ENCODE measurements at regions not wholly inside any gene's neighbourhood (a gene's known extent, or its start where the extent isn't known, plus 50 kb on each side); places are given as distances from the start of the nearest gene placed in this dataset.
A peak's percentile ranks its signal among the peaks of the same experiment; 100 is the strongest.

GRCh38 chr3:76753599-76753998 lies 286.3 kb upstream of the ROBO2 start:
- TF ChIP-seq CEBPB (IDR thresholded peaks at IDR 0.05) (no peak), MAX (IDR thresholded peaks at IDR 0.05) (no peak), USF1 (IDR thresholded peaks at IDR 0.05) (no peak), EP300 (IDR thresholded peaks at IDR 0.05; ENCODE audit: borderline replicate concordance) (no peak), EGR1 (IDR thresholded peaks at IDR 0.05) (no peak), RAD21 (IDR thresholded peaks at IDR 0.05; ENCODE audit: low read depth) (peak; percentile 29), NFIC (IDR thresholded peaks at IDR 0.05) (no peak), YY1 (IDR thresholded peaks at IDR 0.05; ENCODE audit: low read depth) (no peak)
